SKM-1 (cell line): ENCODE measurements at regions not wholly inside any gene's neighbourhood (a gene's known extent, or its start where the extent isn't known, plus 50 kb on each side); places are given as distances from the start of the nearest gene placed in this dataset.
A peak's percentile ranks its signal among the peaks of the same experiment; 100 is the strongest.
"Not testable (repeated sequence)": the region's sequence is repeated elsewhere in the genome, so short reads cannot be mapped to it uniquely, and the experiment has no call there.

ENCODE experiments used
- DNase-seq: peaks from one replicate; lab custom pipeline; 2025; ENCODE audit not compliant: unreplicated experiment; lab: John Stamatoyannopoulos, UW

DNA sequence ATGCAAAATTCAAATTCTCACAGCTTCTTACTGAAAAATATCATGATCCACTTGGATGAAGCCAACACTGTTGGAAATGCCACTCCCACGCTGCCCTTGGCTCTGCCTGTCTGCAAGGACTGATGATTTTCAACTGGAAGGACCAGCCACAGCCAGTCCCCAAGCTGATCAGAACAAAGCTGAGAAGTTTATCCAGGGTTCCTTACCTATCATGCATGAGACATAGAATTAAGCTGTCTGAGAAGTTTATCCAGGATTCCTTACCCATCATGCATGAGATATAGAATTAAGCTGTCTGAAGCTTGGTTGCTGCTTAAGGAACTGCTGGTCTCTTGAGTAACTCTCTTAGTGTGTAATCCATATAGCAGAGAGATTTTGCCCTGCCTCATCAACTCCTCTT is 159.8 kb upstream of the TMEM260 start:
- no peak for DNase-seq

DNA sequence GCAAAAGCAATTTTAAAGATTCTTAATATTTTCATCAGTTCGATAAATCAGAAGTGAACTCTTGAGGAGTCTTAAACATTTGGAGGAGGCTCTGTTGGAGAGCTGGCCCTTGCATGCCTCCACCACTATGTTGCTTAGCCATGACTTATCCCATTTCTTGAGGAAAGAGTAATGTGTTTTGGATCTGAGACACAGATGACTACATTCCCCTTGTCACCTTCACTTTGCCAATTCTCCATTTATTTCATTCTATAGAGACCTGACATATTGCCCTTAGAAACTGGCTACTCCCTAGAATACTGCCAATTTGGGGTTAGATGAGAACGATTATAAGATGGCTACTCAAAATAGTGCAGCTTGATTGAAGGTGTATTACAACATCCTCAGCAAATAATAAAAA is 157.4 kb upstream of the TMEM260 start:
- DNase-seq, result no peak

DNA sequence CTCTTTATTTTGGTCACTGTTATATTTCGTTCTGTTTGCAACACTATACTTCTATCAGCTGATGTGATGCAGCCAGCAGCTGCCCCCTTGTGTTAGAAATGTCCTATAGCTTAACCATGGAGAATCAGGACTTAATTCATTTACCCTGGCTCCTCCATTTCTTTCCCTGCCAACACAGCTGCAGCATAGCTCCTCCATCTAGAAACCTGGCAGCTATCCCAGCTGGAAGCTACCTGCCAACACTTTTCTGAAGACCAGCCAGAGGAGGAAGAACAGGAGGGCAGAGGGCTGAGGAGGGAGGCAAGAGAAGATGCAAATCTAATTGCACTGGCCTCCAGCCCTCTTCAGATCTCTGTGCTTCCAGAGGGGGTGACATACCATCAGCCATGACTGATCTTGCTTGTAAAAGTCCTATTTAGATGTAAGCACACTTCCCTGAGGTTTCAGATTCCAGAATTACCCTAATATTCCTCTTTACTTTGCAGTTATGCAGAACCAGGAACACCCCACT is 156.8 kb upstream of the TMEM260 start:
- DNase-seq, result peak; percentile 2

DNA sequence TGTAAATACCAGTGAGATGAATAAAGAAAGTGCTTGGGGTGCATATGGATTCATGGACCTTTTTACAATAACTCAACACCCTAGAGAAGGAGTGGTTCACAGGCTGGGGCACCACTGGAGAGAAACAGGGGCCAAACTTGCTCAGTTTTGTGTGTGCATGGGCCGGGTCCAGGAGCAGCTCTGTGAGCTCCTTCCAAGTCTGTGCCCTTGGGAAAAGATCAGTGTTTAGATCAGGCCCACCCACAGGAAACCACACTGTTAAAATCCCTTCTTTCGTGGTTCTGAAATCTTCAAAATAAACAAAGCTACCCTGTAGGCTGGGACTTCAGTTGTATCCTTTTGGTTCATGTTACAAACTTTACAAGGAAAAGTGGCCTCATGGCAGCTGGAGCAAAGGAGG is 156.1 kb upstream of the TMEM260 start:
- DNase-seq, result no peak

DNA sequence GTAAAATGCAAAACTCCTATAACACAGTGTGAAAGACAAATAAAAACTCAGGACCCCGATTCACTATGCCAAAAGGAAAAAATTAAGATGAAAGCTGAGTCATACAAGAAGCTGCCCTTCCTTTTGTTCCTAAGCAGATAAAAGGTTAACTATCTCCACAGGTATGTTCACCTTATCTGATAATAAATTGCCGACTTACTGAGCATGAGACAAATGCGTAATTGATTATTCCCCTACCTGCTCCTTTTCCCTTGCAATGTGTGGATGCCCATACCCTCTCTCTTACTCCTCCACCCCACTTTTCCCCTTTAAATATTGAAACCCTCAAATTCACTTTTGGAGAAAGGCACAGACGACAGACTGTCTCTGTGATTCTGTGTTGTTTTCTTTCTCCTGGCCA is 148.6 kb upstream of the TMEM260 start:
- DNase-seq, result no peak

DNA sequence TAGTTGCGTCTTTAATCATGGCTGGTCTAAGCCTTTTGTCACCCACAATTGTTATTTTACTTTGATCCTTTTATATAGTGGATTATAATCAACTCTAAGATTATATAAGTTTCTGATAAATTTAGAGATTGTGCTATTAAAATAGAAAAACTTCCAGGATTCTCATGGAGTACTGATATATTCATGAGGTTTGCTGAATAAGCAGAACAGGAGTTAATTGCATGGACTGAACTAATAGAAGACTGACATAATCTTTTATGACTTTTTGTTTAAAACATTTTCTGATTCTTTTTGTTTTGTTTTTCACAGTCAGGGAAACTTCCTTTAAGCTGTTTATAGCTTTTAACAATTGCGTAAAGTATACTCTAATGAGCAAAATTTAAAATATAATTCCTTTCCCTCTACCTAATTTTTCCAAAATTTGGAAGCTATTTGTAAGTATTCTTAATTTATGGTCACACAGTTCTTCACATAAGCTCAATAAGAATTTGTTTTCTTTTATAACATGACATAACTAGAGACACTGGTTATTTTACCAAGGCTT is 129.9 kb upstream of the TMEM260 start:
- DNase-seq, result no peak

DNA sequence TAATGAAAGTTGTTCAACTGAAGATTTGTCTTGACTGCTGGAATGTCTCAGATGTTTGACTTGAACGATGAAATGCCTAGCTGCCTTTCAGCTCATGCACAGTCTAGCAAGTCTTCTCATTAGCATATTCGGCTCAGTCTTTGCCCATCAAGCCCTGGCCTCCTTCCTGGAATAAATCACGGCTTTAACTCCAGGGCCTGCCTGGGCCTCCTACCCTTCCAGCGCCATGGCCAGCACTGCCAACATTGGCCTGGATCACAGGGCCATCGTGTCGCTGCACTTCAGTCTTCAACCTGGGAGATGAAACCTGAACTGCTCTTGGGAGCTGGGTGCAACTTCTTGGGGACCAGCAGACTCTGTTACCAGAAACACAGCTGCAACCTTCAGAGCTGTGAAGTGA is 126.7 kb upstream of the TMEM260 start:
- no peak for DNase-seq

DNA sequence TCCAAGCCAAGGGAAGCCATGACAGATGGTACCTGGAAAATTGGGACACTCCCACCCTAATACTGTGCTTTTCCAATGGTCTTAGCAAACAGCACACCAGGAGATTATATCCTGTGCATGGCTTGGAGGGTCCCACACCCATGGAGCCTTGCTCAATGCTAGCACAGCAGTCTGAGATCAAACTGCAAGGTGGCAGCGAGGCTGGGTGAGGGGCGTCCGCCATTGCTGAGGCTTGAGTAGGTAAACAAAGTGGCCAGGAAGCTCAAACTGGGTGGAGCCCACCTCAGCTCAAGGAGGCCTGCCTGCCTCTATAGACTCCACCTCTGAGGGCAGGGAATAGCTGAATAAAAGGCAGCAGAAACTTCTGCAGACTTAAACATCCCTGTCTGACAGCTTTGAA is 124.9 kb upstream of the TMEM260 start:
- not testable (repeated sequence) for DNase-seq

DNA sequence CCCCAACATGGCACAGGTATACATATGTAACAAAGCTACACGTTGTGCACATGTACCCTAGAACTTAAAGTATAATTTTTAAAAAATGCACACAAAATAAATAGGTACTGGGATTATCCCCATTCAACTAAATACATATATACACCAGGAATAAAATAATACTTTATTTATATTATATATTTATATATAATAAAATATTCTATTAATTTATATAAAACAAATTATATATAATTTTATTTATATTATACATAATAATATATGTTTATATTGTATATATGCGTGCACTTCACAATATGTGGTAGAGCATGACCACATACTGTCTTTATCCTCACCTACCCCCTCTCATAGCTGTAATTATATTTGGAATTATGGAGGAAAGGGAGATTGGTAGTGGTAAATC is 119.1 kb upstream of the TMEM260 start:
- DNase-seq, result no peak

DNA sequence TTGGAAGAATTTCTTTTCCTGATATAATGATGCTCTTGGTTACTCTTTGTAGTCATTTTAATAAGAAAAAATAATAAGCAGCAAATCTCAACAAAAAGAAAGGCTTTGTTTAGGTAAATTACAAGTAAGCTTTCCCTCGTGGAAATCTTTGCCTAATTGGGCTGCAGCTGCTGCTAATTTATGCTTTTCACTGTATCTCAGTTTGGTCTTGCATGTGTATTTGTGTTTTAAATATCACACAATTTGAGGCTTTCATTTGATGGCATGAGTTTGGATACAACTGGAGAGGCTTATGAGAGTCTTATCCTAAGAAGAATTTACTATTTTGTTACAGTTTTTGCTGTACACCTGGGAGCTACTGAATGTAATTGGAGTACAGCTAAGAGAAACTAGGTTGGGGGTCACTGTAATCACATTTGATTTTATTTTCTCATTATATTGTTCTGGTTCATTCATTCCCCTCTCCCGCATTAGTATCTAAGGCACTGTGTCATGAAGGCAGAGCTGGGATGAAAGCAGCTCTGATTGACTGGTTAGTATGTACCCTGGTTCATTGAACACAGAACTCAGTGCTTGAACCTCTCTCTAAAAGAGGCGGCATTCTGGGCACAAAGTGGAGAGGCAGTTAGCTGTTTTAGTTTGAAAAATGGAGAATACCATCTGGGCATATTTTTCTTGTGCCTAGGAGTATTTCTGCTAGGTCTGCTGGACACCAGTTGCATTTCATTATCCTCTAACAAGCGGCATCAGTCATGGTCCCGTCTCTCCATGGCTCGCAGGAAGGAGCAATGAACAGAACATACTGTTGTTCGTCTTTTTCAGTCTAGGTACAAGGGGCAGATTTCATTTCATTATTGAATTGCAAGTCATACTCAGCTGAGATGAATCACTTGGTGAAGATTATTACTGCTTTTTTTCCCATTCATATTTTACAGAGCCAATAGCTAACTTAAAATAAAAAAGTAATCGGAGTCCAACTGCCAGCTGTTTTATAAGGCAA is 118.0 kb upstream of the TMEM260 start:
- DNase-seq, result no peak

DNA sequence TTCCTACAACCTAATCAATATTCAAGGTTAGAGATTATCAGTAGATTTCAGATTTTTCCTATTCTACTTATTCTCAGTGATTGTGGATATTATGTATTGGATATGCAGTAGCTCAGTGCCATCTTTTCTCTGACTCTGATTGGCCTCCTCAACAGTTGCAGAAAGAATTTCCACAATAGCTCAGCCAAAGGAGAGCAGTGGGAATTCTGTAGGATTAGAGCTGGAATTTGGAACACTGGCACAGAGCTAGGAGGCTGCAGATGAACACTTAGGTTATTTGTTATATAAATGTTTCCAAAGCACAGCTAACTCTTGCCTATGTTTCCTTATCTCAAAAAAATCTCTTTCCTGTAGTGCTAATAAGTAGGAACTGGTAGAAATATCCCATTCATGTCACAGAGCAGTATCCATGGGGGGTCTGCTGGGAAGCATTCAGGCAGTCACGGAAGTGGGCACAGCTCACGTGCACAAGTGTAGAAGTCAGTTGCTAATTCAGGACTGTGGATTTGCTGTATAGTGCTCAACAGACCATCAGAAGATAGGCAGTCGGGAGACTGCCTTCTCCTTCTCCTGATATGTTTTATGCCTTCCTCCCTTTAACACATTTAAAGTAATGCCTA is 116.2 kb upstream of the TMEM260 start:
- no peak for DNase-seq

DNA sequence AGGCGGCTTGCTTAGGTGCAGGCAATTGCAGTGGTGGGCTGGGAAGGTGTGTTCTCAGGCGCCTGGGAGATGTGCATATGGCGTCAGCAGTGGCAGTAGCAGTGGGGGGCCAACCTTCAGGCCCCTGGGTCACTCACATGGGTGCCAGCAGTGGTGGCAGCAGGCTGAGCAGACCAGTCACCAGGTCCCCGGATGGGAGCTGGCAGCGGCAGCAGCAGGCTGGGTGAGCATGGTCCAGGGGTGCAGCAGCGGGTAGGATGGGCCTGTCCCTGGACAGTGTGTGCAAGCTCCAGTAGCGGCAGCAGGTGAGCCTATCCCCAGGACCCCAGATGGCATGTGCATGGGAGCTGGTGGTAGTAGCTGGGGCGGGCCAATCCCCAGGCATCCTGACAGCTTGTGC is 108.5 kb upstream of the TMEM260 start:
- DNase-seq, result no peak

DNA sequence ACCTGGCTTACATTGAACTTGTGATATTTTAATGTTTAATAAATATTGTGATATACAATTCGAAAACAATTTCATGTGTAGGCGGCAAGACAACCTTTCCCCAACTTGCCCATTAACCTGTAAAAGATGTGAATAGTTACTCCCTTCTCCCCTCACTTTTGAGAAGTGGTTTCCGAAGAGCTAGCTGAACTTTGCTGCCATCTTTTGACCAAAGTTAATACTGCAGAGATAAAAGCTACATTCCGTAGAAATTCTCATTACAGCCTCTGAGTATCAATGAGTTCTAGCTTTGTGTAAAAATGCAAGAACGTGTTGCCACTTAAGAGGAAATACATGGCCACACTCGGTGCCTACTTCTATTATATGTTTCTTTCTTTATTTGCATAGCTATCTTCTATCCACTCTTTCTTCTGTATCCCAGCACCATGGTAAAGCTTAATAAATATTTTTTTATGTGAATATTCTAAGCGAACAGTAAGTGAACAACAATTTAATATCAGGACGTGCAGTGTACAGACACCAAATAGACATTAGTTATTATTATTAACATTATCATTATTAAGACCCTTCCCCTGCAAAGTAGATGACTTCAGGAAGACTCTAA is 105.1 kb upstream of the TMEM260 start:
- no peak for DNase-seq

DNA sequence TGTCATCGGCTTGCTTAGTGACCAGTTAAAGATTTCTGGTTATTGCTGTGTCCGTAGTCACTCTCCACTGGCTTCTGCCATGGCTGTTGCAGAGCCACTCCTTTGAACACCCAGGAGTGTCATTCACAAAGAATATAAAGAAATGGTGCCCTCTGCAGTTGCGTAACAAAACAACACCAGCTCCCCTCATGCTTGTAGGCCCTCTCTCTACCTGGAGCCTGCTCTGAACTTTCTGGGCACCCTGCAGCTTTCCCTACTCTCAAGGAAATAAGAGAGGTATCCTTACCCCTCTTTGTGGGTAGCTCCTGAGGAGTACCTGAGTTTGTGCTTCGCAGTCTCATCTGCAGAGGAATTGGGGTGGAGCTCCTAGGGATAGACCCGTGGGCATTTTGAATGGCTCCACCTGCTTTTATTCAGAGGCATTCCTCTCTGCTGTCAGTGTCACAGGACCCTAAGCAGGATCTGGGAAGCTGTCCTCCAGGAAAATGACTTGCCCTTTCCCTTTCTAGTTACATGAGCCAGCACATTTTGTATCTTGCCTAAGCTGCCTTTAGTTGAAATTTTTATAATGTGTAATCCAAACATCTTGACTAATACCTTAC is 97.2 kb upstream of the TMEM260 start:
- no peak for DNase-seq

DNA sequence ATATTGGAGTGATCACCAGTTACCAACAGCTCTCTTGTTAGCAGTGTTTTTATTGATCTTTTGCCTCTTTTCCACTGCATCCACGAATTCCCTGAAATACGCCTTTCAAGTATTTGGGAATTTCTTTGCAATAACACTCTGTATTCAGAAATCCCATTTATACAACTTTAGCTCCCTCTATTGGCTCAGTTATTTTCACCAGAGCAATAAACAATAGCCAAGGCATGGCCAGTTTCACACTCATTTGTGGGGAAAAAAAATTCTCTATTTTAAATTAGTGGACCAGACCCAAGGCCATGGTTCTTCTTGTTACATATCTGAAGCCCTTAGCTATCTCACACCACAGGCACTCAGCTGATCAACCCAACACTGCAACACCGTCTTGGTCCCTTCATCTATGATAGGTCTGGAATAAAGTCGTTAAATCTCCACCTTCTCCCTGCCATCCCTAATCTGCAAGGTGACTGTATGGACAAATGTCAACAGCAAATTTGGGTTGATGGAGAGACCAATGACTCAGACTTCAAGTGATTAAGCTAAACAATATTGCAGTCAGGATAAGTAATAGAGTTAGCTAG is 92.4 kb upstream of the TMEM260 start:
- DNase-seq, result no peak

DNA sequence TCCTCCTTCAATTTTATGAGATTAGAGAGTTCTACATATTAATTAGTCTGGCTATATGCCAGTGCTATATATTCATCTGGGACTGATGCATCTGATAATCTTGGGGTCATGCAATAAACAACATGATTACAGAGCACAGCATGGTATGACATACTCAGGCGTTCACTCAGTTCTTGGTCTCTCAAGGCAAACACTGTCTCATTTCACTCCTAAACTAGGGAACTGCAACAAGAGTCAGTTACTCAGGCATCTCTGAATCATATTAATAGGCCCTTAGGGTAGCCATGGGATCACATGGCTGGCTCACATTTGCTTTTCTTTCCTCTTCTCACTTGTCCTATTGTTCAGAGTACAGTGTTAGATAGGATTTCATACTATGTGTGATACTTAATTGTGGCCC is 91.8 kb upstream of the TMEM260 start:
- no peak for DNase-seq

DNA sequence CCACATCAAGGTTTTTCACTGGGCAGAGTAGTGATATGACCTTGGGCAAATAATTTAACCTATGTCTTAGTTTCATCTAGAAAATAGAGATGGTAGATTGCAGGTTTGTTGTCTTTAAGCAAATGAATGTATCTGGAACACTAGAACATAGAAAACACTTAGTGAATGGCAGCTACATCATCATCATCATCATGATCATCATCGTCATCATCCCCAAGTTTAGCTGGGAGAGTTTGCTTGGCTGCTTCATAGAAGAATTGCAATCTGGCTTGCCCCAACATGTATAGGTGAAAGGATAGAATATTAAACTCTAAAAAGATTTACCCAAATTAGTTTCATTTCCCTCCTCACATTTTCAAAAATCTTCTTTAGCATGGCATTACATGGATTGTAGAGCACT is 91.3 kb upstream of the TMEM260 start:
- DNase-seq, result no peak

DNA sequence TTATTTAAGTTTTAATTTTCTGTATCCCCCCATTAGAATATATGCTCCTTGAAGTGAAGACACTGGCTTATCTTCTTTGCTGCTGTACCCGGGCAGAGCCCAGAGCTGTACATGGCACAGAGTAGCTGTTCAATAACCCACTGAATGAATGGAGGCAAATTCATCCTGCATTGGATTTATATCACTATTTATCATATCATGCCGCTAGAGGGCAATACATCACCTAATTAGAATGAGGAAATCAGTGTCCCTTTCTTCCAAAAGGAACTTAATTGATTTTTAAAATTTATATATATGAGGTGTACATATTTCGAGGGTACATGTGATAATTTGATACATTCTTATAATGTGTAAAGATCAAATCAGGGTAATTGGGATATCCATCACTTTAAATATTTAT is 89.2 kb upstream of the TMEM260 start:
- DNase-seq, result peak; percentile 1

DNA sequence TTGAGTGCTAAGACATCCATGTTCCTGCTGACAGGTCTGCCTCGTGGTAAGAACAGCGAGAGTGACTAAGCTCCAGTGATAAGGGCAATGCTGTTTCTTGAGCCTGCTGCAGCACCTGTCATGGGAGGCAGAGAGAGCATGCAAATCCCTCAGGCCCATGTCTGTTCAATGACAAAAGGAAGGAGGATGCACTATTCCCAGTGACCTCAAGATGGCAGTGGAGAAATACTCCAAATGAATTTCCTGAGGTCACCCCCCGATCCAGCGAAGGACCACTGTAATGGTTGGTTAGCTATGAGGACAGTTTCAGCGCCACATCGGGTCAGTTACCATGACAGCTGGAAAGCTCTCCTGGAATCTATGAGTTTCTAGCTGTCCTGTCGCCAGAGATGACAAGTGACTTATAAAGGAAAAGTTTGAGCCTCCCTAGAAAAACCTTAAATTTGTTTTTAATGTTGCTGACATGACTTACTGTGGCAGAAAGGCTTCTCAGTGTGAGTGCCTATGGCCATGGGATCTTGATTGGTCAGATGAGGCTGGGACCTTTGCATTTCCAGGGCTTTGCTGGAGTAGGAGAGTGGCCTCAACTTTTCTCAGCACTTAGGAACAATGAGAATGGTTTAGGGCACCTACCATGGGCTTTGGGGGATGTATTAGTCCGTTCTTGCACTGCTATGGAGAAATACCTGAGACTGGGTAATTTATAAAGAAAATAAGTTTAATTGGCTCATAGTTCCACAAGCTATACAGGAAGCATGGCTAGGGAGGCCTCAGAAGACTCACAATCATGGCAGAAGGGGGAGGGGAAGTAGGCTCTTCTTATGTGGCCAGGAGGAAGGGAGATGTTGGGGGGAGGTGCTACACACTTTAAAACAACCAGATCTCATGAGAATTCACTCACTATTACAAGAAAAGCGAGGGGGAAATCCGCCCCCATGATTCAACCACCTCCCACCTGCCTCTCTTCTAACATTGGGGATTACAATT is 88.0 kb upstream of the TMEM260 start:
- DNase-seq, result no peak

DNA sequence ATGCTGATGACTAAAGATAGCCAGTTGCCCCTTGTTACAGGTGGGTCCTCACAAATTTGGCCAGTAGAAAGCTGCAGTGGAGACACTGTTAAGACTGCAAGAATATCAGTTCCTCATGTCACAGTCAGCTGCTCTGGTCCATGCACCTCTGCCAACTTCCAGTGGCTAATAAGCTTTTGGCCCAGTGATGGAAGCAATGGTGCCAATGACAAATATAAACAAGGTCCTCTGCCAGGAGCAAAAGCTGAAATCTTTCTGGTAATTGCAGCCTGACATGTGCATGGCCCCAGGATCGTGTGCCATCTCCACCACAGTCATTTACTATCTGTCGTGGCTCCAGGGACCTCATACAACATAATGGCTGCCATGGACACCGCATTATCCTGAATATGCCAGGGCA is 85.4 kb upstream of the TMEM260 start:
- DNase-seq, result no peak
